ENCODE measurements at regions not wholly inside any gene's neighbourhood (a gene's known extent, or its start where the extent isn't known, plus 50 kb on each side); places are given as distances from the start of the nearest gene placed in this dataset.

GRCh38 chr3:187522293-187522692, 147.9 kb downstream of the SST start (continued):
- TF ChIP-seq PKNOX1 (IDR thresholded peaks at IDR 0.05) (peak; percentile 41; the same call in 1 of the 2 replicates), HDAC1 (IDR thresholded peaks at IDR 0.05) (no peak), FOXP1 (CRISPR knock-in tag; IDR thresholded peaks at IDR 0.05) (no peak), RBFOX2 (IDR thresholded peaks at IDR 0.05; ENCODE audit: low read depth, low read length) (peak; percentile 35; the same call in 1 of the 2 replicates), ZNF695 (CRISPR knock-in tag; IDR thresholded peaks at IDR 0.05) (no peak), SRSF7 (optimal IDR thresholded peaks at IDR 0.05; ENCODE audit: low read depth, low read length) (no peak), NRF1 (conservative IDR thresholded peaks at IDR 0.05 in 1 of 2, IDR thresholded peaks at IDR 0.05 in 1 of 2) (no peak), ZNF197 (CRISPR knock-in tag; IDR thresholded peaks at IDR 0.05; ENCODE audit: low read depth) (no peak), ZNF12 (CRISPR knock-in tag; IDR thresholded peaks at IDR 0.05) (no peak), MCM7 (IDR thresholded peaks at IDR 0.05) (no peak), MCM2 (IDR thresholded peaks at IDR 0.05; ENCODE audit: low read depth) (no peak), PCBP1 (IDR thresholded peaks at IDR 0.05; ENCODE audit: low read depth, low read length, poor library complexity, severe bottlenecking) (no peak), RERE (CRISPR knock-in tag; IDR thresholded peaks at IDR 0.05; ENCODE audit: borderline replicate concordance) (no peak), CBX3 (IDR thresholded peaks at IDR 0.05; ENCODE audit: borderline replicate concordance in 1 of 2, low read length in 2 of 2) (peak in 1 of 2 experiments; percentile 63; a peak in 1 of 3 replicates), TFAP4 (CRISPR knock-in tag; IDR thresholded peaks at IDR 0.05; ENCODE audit: borderline replicate concordance) (no peak; the same call in 1 of the 2 replicates), SMC3 (conservative IDR thresholded peaks at IDR 0.05; ENCODE audit: insufficient read depth, low read depth, low read length) (no peak), SIX5 (IDR thresholded peaks at IDR 0.05; ENCODE audit: borderline replicate concordance in 1 of 2, insufficient read depth in 1 of 2, low read depth in 1 of 2, low read length in 2 of 2) (no peak), ZNF561 (CRISPR knock-in tag; conservative IDR thresholded peaks at IDR 0.05) (no peak), IRF9 (tag; IDR thresholded peaks at IDR 0.05) (no peak), ZNF766 (CRISPR knock-in tag; conservative IDR thresholded peaks at IDR 0.05) (no peak), BCOR (IDR thresholded peaks at IDR 0.05) (no peak), HMG20B (CRISPR knock-in tag; IDR thresholded peaks at IDR 0.05) (no peak)

All from K562 (cell line).